Panc1 (cell line): ENCODE measurements at regions not wholly inside any gene's neighbourhood (a gene's known extent, or its start where the extent isn't known, plus 50 kb on each side); places are given as distances from the start of the nearest gene placed in this dataset.

Experiments
- TCF7L2 ChIP-seq: IDR thresholded peaks from 2 replicates; pipeline ENCODE4 v1.6.1; 2011; ENCODE audit warnings: mild to moderate bottlenecking, low read depth, low read length, inconsistent platforms
- TF ChIP-seq, protein P1 (sequence below), 2 experiments: IDR thresholded peaks; 2 replicates each; pipeline ENCODE4 v1.6.1; 2011 to 2012; ENCODE audit warnings: low read depth in 2 of 2, control low read depth in 1 of 2, low read length in 1 of 2, mild to moderate bottlenecking in 1 of 2, moderate library complexity in 1 of 2; ENCODE audit not compliant: insufficient read depth in 1 of 2

- no peak for TF ChIP-seq TCF7L2
- TF ChIP-seq, protein P1, sequence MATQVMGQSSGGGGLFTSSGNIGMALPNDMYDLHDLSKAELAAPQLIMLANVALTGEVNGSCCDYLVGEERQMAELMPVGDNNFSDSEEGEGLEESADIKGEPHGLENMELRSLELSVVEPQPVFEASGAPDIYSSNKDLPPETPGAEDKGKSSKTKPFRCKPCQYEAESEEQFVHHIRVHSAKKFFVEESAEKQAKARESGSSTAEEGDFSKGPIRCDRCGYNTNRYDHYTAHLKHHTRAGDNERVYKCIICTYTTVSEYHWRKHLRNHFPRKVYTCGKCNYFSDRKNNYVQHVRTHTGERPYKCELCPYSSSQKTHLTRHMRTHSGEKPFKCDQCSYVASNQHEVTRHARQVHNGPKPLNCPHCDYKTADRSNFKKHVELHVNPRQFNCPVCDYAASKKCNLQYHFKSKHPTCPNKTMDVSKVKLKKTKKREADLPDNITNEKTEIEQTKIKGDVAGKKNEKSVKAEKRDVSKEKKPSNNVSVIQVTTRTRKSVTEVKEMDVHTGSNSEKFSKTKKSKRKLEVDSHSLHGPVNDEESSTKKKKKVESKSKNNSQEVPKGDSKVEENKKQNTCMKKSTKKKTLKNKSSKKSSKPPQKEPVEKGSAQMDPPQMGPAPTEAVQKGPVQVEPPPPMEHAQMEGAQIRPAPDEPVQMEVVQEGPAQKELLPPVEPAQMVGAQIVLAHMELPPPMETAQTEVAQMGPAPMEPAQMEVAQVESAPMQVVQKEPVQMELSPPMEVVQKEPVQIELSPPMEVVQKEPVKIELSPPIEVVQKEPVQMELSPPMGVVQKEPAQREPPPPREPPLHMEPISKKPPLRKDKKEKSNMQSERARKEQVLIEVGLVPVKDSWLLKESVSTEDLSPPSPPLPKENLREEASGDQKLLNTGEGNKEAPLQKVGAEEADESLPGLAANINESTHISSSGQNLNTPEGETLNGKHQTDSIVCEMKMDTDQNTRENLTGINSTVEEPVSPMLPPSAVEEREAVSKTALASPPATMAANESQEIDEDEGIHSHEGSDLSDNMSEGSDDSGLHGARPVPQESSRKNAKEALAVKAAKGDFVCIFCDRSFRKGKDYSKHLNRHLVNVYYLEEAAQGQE (IDR thresholded peaks at IDR 0.05; ENCODE audit: insufficient read depth in 1 of 2, low read depth in 2 of 2, low read length in 1 of 2), result no peak
Measured at GRCh38 chr10:10712155-10712704, 305.4 kb upstream of the CELF2 start.
